ENCODE measurements at regions not wholly inside any gene's neighbourhood (a gene's known extent, or its start where the extent isn't known, plus 50 kb on each side); places are given as distances from the start of the nearest gene placed in this dataset.

DNA sequence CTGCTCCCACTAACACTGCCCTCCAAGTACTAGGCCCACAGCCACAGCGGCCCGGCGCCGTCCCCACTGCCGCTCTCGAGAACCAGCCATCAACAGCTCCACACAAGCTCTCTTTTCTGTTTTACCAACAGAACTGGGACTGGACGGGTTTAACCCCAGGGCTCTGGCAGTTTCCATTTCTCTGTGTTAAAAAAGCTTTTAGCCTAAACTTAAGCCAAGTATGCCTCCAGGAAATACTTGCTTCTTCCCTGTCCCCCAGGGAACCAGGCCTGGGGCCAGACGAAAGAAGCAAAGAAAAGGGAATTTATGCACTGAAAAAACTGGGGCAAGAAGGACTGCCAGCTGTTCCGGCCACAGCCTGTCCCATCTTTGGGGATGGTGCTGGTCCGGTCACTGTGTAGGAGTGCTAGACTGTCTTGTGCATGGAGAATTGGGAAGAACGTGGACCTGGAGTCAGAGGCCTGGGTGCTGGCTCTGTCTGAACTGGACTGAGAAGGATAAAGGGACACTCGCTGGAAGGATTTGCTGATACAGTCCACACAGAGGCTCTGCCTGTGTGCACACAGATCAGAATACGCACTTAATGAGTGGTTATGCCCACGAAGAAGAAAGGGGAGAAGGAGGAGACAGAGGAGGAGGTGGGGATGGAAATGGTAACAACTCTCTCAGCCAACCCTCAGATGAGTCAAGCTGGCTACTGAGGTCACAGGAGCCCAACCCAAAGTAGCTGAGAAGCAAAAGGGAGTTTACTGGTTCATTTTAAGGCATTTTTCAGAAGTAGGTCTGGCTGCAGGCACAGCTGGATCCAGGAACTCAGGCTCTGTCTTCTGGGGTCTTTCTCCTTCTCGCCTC lies 254.4 kb upstream of the PMEPA1 start:
- DNase-seq: no peak

DNA sequence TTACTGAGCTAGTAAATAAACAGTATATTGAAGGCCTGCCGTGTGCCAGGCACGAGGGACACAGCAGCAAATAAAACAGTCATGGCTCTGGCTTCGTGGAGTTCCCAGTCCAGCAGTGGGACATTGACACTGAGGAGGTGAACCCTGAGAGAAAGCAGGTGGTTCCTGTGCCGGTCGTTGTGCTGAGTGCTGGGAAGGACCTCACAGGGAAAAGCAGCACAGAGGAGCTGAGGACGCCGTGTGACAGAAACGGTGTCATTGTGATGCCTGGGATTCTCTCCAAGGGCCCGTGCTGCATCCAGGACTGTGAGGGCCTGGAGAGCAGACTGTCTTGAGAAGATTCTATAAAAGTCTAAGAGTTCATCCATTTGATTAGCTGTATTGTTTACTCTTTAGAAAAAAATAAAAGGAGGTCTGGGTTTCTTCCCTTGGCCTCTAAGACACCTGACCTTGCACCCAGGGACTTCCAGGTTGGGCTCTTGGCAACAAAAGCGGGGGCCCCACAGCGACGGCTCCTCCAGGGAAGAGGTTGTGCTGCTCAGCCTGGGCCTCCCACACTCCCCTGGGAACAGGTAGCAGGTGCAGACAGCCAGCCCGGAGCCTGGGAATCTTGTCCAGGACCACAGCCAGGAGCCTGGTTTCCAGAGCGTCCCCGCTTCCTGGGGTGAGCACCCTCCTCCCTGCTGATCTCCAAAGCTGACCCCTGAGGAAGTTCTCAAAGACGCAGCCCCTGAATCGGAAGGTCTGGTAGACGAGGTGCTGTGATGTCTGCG lies 251.2 kb upstream of the PMEPA1 start:
- DNase-seq: no peak

GRCh38 chr20:57959589-57959988 lies 249.8 kb upstream of the PMEPA1 start:
- DNase-seq: no peak

GRCh38 chr20:57959018-57959417 lies 249.2 kb upstream of the PMEPA1 start:
- no peak for DNase-seq

- DNase-seq: no peak
Observed at GRCh38 chr20:57958050-57958420, 248.2 kb upstream of the PMEPA1 start.

GRCh38 chr20:57957411-57958049 lies 247.7 kb upstream of the PMEPA1 start:
- DNase-seq: no peak

DNA sequence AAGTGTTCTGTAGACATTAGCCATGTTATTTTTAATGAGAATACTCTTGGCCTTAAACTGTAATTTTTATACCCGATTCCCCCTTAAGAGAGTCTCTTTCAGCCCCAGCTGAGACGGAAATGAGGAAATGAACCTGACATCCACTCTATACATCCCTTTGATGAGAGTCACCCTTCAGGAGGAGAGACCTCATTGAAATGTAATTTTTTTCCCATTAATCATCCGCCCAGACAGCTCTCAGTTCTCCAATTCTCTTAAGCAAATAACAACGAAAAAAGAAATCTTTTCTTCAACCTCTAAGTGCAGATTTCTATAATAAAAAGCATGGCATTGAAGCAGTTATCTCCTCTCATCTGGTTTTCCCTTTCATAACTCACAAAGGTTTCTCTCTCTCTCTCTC lies 243.8 kb upstream of the PMEPA1 start:
- DNase-seq: peak; percentile 14

DNA sequence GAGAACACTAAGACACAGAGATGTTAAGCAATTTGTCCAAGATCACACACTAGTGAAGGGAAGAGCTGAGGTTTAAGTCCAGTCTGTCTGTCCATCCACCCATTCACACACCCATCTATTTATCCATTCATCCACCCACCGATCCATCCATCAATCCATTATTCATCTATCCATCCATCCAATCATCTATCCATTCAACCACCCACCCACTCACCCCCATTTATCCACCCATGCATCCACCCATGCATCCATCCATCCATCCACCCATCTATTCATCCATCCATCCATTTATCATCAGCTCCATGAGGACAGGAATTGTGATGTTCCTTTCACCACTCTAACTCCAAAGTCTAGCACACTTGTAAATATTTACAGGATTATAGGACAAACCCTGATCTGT lies 242.3 kb upstream of the PMEPA1 start:
- DNase-seq: no peak

GRCh38 chr20:57951549-57951948 lies 241.7 kb upstream of the PMEPA1 start:
- DNase-seq: no peak

- DNase-seq: no peak
Observed at GRCh38 chr20:57950764-57951485, 241.1 kb upstream of the PMEPA1 start.

DNA sequence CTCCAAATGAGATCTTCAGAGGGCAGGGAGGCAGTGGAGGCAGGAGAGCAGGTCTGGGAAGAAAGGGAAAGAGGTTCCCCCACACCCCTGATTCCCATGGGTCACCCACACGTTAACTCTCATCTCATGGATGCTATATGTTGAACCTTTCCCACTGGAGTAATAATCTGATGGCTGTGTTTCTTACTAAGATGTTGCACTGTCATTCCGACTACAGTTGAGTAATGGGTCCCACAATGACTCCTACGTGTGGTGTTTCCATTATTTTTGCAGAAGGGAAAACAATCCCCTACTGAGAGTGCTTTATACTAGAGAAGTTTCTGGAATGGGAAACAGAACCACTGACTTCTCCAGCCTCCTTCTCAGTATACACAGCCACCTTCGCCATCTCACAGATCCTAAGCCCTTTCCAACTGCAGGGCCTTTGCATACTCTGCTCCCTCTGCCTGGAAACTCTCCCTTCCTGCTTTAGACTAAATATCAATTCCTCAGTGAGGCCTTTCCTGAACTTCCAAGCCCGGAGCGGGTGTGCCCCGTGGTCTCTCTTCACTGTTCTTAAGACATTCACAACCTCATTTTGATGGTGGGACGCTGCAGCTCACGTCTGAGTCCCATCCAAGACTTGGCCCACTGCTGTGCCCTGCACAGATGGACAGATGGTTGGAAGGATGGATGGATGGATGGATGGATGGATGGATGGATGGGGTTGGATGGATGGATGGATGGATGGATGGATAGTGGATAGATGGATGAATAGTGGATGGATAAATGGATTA lies 238.6 kb upstream of the PMEPA1 start:
- no peak for DNase-seq

DNA sequence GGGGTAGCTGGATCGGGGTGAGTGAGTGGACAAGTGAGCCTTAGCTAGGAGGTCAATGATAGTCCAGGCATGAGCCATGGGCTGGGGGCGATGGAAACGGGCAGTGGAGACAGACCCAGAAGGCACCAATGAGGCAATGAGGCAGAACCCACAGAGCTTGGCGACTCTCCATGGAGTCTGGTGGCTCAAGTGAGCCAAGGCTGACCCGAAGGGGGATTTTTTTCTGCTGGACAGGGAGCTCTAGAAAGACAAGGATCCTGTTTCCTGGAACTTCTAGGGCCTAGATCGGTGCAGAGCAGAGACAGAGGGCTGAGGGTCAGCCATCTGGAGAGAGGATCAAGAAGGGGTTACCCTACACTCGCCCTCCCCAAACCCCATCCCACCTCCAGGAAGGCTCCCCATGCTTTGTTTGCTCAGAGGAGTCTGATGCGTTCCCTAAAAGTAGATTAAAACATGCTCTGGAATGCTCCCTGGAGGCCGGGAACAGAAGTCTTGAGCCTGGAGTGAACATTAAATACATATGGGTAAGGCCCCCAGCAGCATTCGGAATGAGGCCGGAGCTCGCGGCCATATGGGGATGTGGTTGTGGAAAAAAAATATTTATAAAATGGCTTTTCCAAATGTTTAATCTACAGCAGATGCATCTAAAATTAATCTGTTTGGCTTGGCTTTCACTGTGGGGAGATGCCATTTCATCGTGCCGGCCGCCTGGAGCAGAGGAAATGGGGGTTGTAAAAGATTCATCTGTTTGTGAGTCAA lies 237.8 kb upstream of the PMEPA1 start:
- DNase-seq: peak; percentile 71

GRCh38 chr20:57946559-57947315 lies 236.9 kb upstream of the PMEPA1 start:
- no peak for DNase-seq

GRCh38 chr20:57944988-57945387 lies 235.2 kb upstream of the PMEPA1 start:
- DNase-seq: no peak

GRCh38 chr20:57943950-57944349 lies 234.1 kb upstream of the PMEPA1 start:
- no peak for DNase-seq

GRCh38 chr20:57943291-57943690 lies 233.5 kb upstream of the PMEPA1 start:
- DNase-seq: no peak

DNA sequence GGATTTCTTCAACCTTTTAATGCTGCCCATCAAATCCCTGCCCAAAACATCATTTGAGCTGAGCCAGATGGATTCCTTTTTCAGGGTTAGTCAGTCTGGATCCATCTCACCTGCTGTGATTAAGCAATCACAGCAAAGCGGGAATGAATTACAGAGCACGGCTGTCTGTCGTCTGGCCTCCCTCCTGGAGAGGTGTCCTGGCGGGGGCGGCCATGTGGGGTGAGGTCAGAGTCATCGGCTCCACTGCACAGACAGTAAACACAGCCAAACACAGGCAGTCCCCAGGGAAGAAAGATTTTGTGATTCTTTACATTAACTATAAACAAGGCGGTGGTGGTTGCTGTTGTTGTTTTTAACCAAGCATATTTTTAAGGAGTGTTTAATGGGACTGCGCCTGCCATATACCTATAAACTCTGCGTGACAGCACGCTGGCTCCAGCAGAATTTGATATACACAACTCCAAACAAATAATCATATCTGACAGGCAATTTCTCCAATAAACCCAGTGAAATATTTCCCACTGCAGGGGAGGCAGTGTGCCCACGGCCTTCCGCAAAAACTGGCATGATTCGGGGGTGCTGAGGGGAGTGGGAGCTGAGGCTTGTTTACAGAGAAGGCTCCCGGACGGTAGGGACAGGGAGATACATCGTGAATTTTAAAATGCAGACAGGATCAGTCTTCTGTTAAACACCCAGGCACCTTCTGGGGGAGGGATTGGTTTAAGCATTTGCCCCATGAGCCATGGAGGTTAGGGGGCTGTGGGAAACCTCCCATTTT lies 232.0 kb upstream of the PMEPA1 start:
- no peak for DNase-seq

- no peak for DNase-seq
Observed at GRCh38 chr20:57940868-57941522, 231.2 kb upstream of the PMEPA1 start.

- no peak for DNase-seq
Observed at GRCh38 chr20:57940376-57940775, 230.6 kb upstream of the PMEPA1 start.

All from amniotic stem cell (primary cell).